ENCODE measurements at regions not wholly inside any gene's neighbourhood (a gene's known extent, or its start where the extent isn't known, plus 50 kb on each side); places are given as distances from the start of the nearest gene placed in this dataset.

GRCh38 chr1:182217967-182218366 is 156.5 kb upstream of the ZNF648 start:
- H3K4me3 ChIP-seq (ENCODE audit: low read depth, low read length): no peak overlapping the region
- no peak for DNase-seq (ENCODE audit: low read depth)
- TF ChIP-seq CTCF (IDR thresholded peaks at IDR 0.05; ENCODE audit: insufficient read depth, low read depth, low read length): no peak

- no peak for DNase-seq (ENCODE audit: low read depth)
- TF ChIP-seq CTCF (IDR thresholded peaks at IDR 0.05; ENCODE audit: insufficient read depth, low read depth, low read length): no peak
- no peak overlapping the region for H3K4me3 ChIP-seq (ENCODE audit: low read depth, low read length)
These were observed 155.6 kb upstream of the ZNF648 start for GRCh38 chr1:182217071-182217470.

- TF ChIP-seq CTCF (IDR thresholded peaks at IDR 0.05; ENCODE audit: insufficient read depth, low read depth, low read length): no peak
- DNase-seq (ENCODE audit: low read depth): peak; percentile 37
- no peak overlapping the region for H3K4me3 ChIP-seq (ENCODE audit: low read depth, low read length)
These were observed 154.3 kb upstream of the ZNF648 start for GRCh38 chr1:182215764-182216163.

DNA sequence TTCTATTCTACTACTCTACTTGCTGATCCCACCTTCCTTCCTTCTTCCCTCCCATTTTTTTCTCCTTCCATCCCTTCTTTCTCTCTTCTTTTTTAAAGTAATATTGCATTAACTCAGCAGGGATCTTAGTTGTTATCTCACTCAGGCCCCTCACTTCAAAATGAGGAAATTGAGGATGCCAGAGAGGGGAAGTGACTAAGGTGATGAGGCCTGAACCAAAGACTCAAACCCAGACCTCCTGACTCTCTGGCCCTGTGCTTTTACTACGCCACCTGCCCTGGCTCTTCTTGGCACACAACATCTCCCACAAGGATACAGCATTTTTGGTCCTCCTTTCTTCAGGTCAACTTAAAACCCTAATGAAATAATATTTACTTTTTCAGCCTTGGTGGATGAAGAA is 151.7 kb upstream of the ZNF648 start:
- H3K4me3 ChIP-seq (ENCODE audit: low read depth, low read length): no peak overlapping the region
- no peak for TF ChIP-seq CTCF (IDR thresholded peaks at IDR 0.05; ENCODE audit: insufficient read depth, low read depth, low read length)
- no peak for DNase-seq (ENCODE audit: low read depth)

- no peak for TF ChIP-seq CTCF (IDR thresholded peaks at IDR 0.05; ENCODE audit: insufficient read depth, low read depth, low read length)
- DNase-seq (ENCODE audit: low read depth): no peak
- H3K4me3 ChIP-seq (ENCODE audit: low read depth, low read length): no peak overlapping the region
These were observed 149.9 kb upstream of the ZNF648 start for GRCh38 chr1:182211386-182211785.

- no peak for DNase-seq (ENCODE audit: low read depth)
- H3K4me3 ChIP-seq (ENCODE audit: low read depth, low read length): no peak overlapping the region
- TF ChIP-seq CTCF (IDR thresholded peaks at IDR 0.05; ENCODE audit: insufficient read depth, low read depth, low read length): no peak
These were observed 148.9 kb upstream of the ZNF648 start for GRCh38 chr1:182210417-182210816.

DNA sequence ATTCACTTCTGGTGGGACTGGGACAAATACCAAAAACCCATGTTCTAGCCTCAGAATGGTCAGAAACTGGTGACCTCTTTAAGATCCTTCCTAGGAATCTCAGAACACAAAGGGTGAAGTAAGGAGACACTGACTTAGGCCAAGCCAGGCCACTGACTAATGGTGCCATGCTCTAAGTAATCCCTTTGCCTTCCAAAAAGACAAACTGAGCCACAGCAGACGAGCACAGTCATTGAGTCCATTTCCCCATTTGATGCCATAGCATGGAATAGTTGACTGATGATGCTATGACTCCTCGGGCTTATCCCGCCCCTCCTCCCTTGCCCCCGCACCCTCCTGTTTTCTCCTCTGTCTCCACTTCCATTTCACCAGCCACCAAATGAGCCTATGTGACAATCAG is 145.8 kb upstream of the ZNF648 start:
- H3K4me3 ChIP-seq (ENCODE audit: low read depth, low read length): no peak overlapping the region
- no peak for DNase-seq (ENCODE audit: low read depth)
- TF ChIP-seq CTCF (IDR thresholded peaks at IDR 0.05; ENCODE audit: insufficient read depth, low read depth, low read length): no peak

Data from fibroblast of villous mesenchyme (primary cell).